Tibial artery (tissue), 4 donors: ENCODE measurements at regions not wholly inside any gene's neighbourhood (a gene's known extent, or its start where the extent isn't known, plus 50 kb on each side); places are given as distances from the start of the nearest gene placed in this dataset.

ENCODE experiments used
- DNase-seq, 2 donors: peaks; one replicate each; pipeline ENCODE4 v3.0.0-alpha.2; 2019
- H3K27ac ChIP-seq, 2 donors: fragments of 200-600 bp; sonication (generic) in 1 of 2; 1 replicate in 1 of 2; 2 replicates in 1 of 2; pipeline ENCODE4 v1.5.1; 2018 to 2019; ENCODE audit warnings: mild to moderate bottlenecking in 1 of 2
- H3K27me3 ChIP-seq, 2 donors: fragments of 200-600 bp; sonication (generic) in 1 of 2; one replicate each; pipeline versions ENCODE4 v1.5.1 to v1.6.0; 2016 to 2019
- H3K36me3 ChIP-seq, 3 donors: fragments of 200-600 bp; sonication (generic) in 2 of 3; one replicate each; pipeline ENCODE4 v1.5.1; 2016 to 2019; ENCODE audit warnings: mild to moderate bottlenecking in 2 of 3
- H3K4me1 ChIP-seq, 4 donors: fragments of 200-600 bp; sonication (generic) in 2 of 4; 1 replicate in 3 of 4; 2 replicates in 1 of 4; pipeline ENCODE4 v1.5.1; 2016 to 2019
- H3K4me3 ChIP-seq, 2 donors: fragments of 200-600 bp; sonication (generic) in 1 of 2; 1 replicate in 1 of 2; 2 replicates in 1 of 2; pipeline ENCODE4 v1.5.1; 2018 to 2019; ENCODE audit warnings: mild to moderate bottlenecking in 2 of 2
- H3K9me3 ChIP-seq, 3 donors: fragments of 200-600 bp; sonication (generic) in 1 of 3; one replicate each; pipeline ENCODE4 v1.5.1; 2016 to 2019
- intact Hi-C: fragments of 100-400 bp; cut with DNase I; formaldehyde crosslinking; loops from one replicate; pipeline ENCODE4 v1.15.0; 2023; ENCODE audit warnings: low total_unique reads
- TF ChIP-seq, protein P1 (sequence below), 2 experiments: fragments of 200-600 bp in 1 of 2; fragments of 450-650 bp in 1 of 2; IDR thresholded peaks; one replicate each; pipeline ENCODE4 v1.5.1; 2017 to 2019; ENCODE audit warnings: antibody characterized with exemption in 2 of 2, mild to moderate bottlenecking in 1 of 2, moderate library complexity in 1 of 2

DNA sequence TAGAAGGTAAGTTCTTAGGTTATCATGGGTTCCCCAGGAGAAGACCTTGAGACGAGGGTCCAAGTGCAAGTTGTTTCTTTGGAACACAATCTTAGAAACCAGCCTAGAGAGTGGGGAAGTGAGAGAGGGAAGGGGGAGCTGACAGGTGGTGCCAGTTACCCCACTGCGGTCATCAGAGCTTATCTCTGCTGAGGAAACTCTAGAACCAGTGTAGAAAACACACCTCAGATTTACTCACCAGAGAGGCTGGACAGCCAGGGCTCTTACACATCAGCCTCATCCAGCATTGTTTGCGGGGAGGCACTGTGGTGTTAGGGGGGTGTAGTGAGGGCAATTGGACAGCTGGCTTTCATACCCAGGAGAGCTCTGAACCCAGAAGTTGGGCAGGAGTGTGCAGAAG lies 206.5 kb upstream of the RAI14 start:
- intact Hi-C loops = no loop called here
- TF ChIP-seq, protein P1, sequence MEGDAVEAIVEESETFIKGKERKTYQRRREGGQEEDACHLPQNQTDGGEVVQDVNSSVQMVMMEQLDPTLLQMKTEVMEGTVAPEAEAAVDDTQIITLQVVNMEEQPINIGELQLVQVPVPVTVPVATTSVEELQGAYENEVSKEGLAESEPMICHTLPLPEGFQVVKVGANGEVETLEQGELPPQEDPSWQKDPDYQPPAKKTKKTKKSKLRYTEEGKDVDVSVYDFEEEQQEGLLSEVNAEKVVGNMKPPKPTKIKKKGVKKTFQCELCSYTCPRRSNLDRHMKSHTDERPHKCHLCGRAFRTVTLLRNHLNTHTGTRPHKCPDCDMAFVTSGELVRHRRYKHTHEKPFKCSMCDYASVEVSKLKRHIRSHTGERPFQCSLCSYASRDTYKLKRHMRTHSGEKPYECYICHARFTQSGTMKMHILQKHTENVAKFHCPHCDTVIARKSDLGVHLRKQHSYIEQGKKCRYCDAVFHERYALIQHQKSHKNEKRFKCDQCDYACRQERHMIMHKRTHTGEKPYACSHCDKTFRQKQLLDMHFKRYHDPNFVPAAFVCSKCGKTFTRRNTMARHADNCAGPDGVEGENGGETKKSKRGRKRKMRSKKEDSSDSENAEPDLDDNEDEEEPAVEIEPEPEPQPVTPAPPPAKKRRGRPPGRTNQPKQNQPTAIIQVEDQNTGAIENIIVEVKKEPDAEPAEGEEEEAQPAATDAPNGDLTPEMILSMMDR (IDR thresholded peaks at IDR 0.05) = no peak
- no peak overlapping the region for H3K4me3 ChIP-seq
- H3K27me3 ChIP-seq = peaks cover 0 to 5% of the 10 kb centered on the region in 2 donors
- H3K9me3 ChIP-seq = no peaks in the 10 kb centered on the region
- H3K4me1 ChIP-seq = no peaks in the 10 kb centered on the region
- no peak for DNase-seq
- H3K27ac ChIP-seq = no peak overlapping the region
- H3K36me3 ChIP-seq = no peaks in the 10 kb centered on the region

DNA sequence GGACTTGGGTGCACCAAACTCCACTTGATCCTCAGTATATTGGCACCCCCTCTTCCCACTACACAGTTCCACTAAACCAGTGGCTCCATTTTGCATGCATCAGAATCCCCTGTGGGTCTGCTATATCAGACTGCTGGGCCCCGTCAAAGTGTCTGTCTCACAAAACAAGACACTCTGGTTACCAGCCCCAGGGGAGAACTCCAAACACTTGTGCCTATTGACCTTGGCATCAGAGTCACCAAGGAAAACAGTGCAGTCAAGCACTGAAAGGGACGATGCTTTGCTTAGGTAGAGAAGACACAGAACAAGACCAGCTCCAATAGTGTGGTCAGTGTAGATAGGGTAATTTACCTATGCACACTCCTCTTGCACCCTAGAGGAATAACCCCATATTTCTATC lies 205.8 kb upstream of the RAI14 start:
- Histone ChIP-seq H3K27me3 (peaks cover 0 to 5% of the 10 kb centered on the region in 2 donors), H3K27ac (no peak overlapping the region), H3K4me1 (no peaks in the 10 kb centered on the region), H3K36me3 (no peaks in the 10 kb centered on the region), H3K4me3 (no peak overlapping the region), H3K9me3 (no peaks in the 10 kb centered on the region)
- intact Hi-C loops = no loop called here
- DNase-seq = no peak
- TF ChIP-seq, protein P1 (IDR thresholded peaks at IDR 0.05) = no peak

DNA sequence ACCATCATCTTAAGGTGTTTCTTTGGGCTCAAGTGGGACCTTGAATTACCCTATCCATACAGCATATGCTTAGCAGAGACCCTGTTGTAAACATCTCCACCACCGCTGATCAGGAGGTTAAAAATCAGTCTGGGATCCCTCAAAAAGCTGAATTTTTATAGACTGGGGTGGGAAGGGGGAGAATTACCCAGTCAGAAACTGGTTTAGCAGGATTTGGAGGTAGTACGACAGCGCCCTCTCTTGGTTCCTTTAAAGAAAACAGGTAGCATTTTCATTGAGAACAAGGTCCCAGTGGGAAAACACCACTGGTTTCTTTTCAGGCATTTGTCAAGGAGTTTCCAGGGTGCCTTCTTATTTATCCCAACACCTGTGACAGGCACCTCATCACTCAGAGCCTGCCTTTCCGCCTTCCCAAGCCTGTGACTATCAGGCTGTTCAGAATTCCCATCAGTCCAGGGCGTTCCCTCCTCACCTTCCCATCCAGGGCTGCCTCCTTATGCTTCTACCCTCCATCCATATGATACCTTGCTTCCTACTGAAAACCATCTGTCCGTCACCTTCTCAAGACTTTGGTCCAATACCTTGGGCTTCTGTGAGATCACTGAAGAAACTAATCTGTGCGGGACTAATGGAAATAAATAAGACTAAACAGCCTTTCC lies 203.8 kb upstream of the RAI14 start:
- Histone ChIP-seq H3K4me1 (no peaks in the 10 kb centered on the region), H3K36me3 (no peaks in the 10 kb centered on the region), H3K4me3 (no peak overlapping the region), H3K9me3 (no peaks in the 10 kb centered on the region), H3K27me3 (peaks cover 0 to 5% of the 10 kb centered on the region in 2 donors), H3K27ac (no peak overlapping the region)
- TF ChIP-seq, protein P1 (IDR thresholded peaks at IDR 0.05) = no peak
- DNase-seq = no peak
- intact Hi-C loops = no loop called here

DNA sequence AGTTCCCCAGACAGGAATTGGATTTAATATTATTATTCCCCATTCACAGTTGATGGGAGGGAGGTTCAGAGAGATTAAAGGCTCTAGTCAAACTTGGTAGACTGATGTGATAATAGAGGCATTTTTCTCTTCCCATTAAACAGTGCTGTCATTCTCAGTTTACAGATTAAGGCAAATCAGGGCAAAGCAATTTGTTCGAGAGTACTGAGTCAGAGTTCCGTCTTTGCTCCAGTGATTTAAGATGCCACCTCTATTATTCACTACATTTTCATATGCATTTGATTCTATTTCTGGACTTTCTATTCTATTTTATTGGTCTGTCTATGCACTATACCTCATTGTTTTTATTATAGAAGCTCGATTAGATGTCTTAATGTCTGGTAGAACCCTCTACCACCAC lies 201.0 kb upstream of the RAI14 start:
- H3K27ac ChIP-seq = no peak overlapping the region
- no peaks in the 10 kb centered on the region for H3K36me3 ChIP-seq
- H3K27me3 ChIP-seq = peaks cover 0 to under 1% of the 10 kb centered on the region in 2 donors
- TF ChIP-seq, protein P1 (IDR thresholded peaks at IDR 0.05) = no peak
- H3K4me1 ChIP-seq = no peaks in the 10 kb centered on the region
- H3K9me3 ChIP-seq = no peaks in the 10 kb centered on the region
- DNase-seq = no peak
- intact Hi-C loops = no loop called here
- H3K4me3 ChIP-seq = no peak overlapping the region

DNA sequence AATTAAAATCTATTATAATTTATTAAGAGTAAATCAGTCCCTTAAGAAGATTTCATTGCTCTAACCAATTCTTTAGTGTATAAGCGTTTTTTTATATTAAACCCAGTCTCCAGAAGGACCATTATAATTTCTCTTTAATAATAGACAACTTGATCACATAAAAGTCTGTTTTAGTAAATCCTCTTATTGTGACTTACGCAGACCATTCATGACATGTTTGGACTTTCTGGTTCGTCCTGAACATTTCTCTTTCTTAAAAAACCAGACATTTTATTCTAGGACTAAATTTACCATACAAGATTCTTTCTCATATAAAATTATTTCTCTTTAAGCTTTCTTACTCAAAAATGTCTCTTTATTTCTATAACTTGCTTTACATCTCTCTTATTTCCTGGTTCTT lies 196.2 kb upstream of the RAI14 start:
- DNase-seq = no peak
- no peak overlapping the region for H3K4me3 ChIP-seq
- no peaks in the 10 kb centered on the region for H3K36me3 ChIP-seq
- H3K9me3 ChIP-seq = no peaks in the 10 kb centered on the region
- H3K27ac ChIP-seq = peak overlapping the region in 1 of 2 donors; percentile 50
- no peaks in the 10 kb centered on the region for H3K27me3 ChIP-seq
- TF ChIP-seq, protein P1 (IDR thresholded peaks at IDR 0.05) = no peak
- intact Hi-C loops = no loop called here
- H3K4me1 ChIP-seq = peaks cover 0 to 5% (median 0%) of the 10 kb centered on the region in 4 donors

DNA sequence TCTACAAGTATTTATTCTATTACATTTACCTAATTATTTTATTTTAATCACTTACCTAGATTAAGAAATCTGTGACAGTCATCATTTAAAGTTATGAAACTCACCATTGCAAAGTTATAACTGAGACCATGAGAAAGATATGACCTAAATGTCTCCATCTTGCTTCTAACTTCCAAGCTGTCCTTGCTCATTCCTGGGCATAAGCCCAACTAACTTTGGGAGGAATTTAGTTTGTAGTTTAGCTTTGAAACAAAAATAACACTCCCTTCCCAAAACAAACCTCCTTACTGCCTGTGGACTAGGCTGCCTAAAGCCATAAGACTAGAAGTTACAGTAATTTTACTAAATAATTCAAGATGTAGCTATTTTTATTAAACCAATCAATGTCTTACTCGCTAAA lies 195.6 kb upstream of the RAI14 start:
- peak overlapping the region in 1 of 2 donors; percentile 50 for H3K27ac ChIP-seq
- no peak for DNase-seq
- intact Hi-C loops = no loop called here
- no peaks in the 10 kb centered on the region for H3K9me3 ChIP-seq
- H3K27me3 ChIP-seq = no peaks in the 10 kb centered on the region
- TF ChIP-seq, protein P1 (IDR thresholded peaks at IDR 0.05) = no peak
- peaks cover 0 to 5% (median 0%) of the 10 kb centered on the region in 4 donors for H3K4me1 ChIP-seq
- H3K36me3 ChIP-seq = no peaks in the 10 kb centered on the region
- H3K4me3 ChIP-seq = no peak overlapping the region
